Smooth muscle cell (in vitro differentiated cells): ENCODE measurements at regions not wholly inside any gene's neighbourhood (a gene's known extent, or its start where the extent isn't known, plus 50 kb on each side); places are given as distances from the start of the nearest gene placed in this dataset.

Experiments used
- DNase-seq: peaks from one replicate; lab custom pipeline; 2025; ENCODE audit not compliant: unreplicated experiment; lab: John Stamatoyannopoulos, UW
- H2AFZ ChIP-seq: fragments of 200-600 bp; sonication (generic); 2 replicates; pipeline ENCODE4 v1.6.0; 2016; ENCODE audit warnings: antibody characterized with exemption, low read depth, mild to moderate bottlenecking
- H3F3A ChIP-seq: fragments of 200-600 bp; sonication (generic); 2 replicates; pipeline ENCODE4 v1.6.0; 2017; ENCODE audit warnings: antibody characterized with exemption, low read depth
- H3K27ac ChIP-seq: fragments of 200-600 bp; sonication (generic); 2 replicates; pipeline ENCODE4 v1.5.1; 2016; ENCODE audit warnings: low read depth, mild to moderate bottlenecking
- H3K27me3 ChIP-seq: fragments of 200-600 bp; sonication (generic); 2 replicates; pipeline ENCODE4 v1.6.1; 2016; ENCODE audit warnings: low read depth, mild to moderate bottlenecking
- H3K36me3 ChIP-seq: fragments of 200-600 bp; sonication (generic); 2 replicates; pipeline ENCODE4 v1.5.1; 2016; ENCODE audit warnings: low read depth
- H3K4me1 ChIP-seq: fragments of 200-600 bp; sonication (generic); 2 replicates; pipeline ENCODE4 v1.5.1; 2016; ENCODE audit warnings: low read depth
- H3K4me2 ChIP-seq: fragments of 200-600 bp; sonication (generic); 2 replicates; pipeline ENCODE4 v1.6.0; 2016; ENCODE audit warnings: mild to moderate bottlenecking
- H3K4me3 ChIP-seq: fragments of 200-600 bp; sonication (generic); 2 replicates; pipeline ENCODE4 v1.5.1; 2016; ENCODE audit warnings: mild to moderate bottlenecking
- H3K79me2 ChIP-seq: fragments of 200-600 bp; sonication (generic); 2 replicates; pipeline ENCODE4 v1.6.0; 2016; ENCODE audit warnings: low read depth, mild to moderate bottlenecking
- H3K9ac ChIP-seq: fragments of 200-600 bp; sonication (generic); 2 replicates; pipeline ENCODE4 v1.6.0; 2016; ENCODE audit warnings: low read depth
- H3K9me3 ChIP-seq: fragments of 200-600 bp; sonication (generic); replicated peaks from 2 replicates; pipeline ENCODE4 v1.5.1; 2016; ENCODE audit warnings: low read depth
- H4K20me1 ChIP-seq: fragments of 200-600 bp; sonication (generic); 2 replicates; pipeline ENCODE4 v1.6.0; 2016; ENCODE audit warnings: low read depth
- WGBS: methylation state at CpG from one replicate; pipeline ENCODE4 v1.1.7; 2016; ENCODE audit warnings: low lambda C conversion rate; 5-methylcytosine and 5-hydroxymethylcytosine counted together
- TF ChIP-seq, protein P1 (sequence below): fragments of 200-600 bp; sonication (generic); IDR thresholded peaks from 2 replicates; pipeline ENCODE4 v1.5.1; 2017; ENCODE audit warnings: borderline replicate concordance, mild to moderate bottlenecking, antibody characterized with exemption; ENCODE audit not compliant: insufficient read depth, poor library complexity, severe bottlenecking

DNA sequence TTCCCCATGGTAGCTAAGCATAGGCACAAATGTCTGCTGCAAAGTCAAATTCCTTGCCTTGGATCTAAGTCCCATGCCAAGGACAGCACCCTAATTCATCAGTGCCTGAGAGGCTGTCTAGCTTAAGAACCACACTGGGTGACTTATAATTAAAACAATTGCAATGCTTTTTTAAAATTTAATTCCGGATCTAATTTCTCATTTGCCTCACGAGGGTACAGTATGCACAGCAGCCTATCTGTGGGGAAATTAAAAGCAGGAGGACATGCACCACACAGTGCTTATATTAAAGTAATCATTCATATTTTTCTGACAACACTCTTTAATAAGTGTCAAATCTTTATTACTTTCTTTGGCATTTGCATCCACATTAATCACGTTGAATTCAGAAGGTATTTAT lies 378.8 kb downstream of the GPAM start:
- H3K4me2 ChIP-seq = no peak overlapping the region
- no peak overlapping the region for H3K4me3 ChIP-seq
- no peak for DNase-seq
- no peaks in the 10 kb centered on the region for H3K4me1 ChIP-seq
- H4K20me1 ChIP-seq = no peaks in the 10 kb centered on the region
- no peaks in the 10 kb centered on the region for H3F3A ChIP-seq
- H3K79me2 ChIP-seq = no peaks in the 10 kb centered on the region
- WGBS = 81% methylated on average over 3 of the region's 3 CpGs
- no peaks in the 10 kb centered on the region for H3K9me3 ChIP-seq
- H3K27ac ChIP-seq = no peak overlapping the region
- no peaks in the 10 kb centered on the region for H3K36me3 ChIP-seq
- no peak overlapping the region for H3K9ac ChIP-seq
- TF ChIP-seq, protein P1, sequence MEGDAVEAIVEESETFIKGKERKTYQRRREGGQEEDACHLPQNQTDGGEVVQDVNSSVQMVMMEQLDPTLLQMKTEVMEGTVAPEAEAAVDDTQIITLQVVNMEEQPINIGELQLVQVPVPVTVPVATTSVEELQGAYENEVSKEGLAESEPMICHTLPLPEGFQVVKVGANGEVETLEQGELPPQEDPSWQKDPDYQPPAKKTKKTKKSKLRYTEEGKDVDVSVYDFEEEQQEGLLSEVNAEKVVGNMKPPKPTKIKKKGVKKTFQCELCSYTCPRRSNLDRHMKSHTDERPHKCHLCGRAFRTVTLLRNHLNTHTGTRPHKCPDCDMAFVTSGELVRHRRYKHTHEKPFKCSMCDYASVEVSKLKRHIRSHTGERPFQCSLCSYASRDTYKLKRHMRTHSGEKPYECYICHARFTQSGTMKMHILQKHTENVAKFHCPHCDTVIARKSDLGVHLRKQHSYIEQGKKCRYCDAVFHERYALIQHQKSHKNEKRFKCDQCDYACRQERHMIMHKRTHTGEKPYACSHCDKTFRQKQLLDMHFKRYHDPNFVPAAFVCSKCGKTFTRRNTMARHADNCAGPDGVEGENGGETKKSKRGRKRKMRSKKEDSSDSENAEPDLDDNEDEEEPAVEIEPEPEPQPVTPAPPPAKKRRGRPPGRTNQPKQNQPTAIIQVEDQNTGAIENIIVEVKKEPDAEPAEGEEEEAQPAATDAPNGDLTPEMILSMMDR = no peak
- no peak overlapping the region for H2AFZ ChIP-seq
- H3K27me3 ChIP-seq = no peaks in the 10 kb centered on the region

DNA sequence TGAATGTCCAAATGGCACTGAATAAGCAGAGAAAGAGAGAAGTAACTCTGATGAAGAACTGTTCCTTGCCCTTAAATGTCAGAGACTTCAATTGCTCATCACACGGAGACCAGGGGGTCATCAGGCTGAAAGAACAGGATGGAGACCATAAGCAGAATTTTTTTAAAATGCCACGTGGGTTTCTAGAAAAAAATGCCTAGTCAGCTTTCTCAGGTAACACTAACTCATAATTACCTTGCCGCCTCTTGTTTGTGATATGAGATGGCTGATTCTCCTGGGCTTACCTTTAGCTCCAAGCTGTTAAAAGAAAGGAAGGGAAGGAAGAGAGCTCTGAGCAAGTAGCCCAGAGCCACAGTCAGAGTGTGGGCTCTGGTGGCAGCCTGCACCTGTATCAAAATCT lies 372.0 kb downstream of the GPAM start:
- Histone ChIP-seq H3F3A (no peaks in the 10 kb centered on the region), H3K4me1 (no peaks in the 10 kb centered on the region), H3K9ac (no peak overlapping the region), H3K79me2 (no peaks in the 10 kb centered on the region), H3K4me2 (no peak overlapping the region), H3K4me3 (no peak overlapping the region), H3K27me3 (no peaks in the 10 kb centered on the region), H4K20me1 (no peaks in the 10 kb centered on the region), H3K9me3 (no peaks in the 10 kb centered on the region), H3K27ac (no peak overlapping the region), H3K36me3 (no peaks in the 10 kb centered on the region), H2AFZ (no peak overlapping the region)
- no peak for DNase-seq
- 88% methylated on average over 3 of the region's 3 CpGs for WGBS
- TF ChIP-seq, protein P1 = no peak

DNA sequence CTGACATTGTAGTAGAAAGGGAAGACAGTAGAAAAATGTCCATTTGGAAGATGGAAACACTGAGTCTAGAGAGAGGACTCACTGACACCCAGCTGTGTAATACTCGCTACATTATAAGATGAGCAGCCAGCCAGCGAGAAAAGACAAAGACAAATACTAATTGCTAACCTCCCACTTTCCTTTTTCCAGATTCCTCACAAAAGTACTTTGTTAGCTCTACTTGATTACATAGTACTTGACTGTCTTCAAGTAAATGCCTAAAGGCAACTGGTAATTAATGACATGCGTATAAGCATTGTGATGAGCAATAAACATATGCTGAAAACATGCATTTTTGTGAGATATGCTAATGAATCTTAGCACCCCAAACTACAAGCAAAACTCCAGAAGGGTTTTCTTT lies 363.1 kb downstream of the GPAM start:
- TF ChIP-seq, protein P1 = no peak
- no peak overlapping the region for H3K4me3 ChIP-seq
- H3K9me3 ChIP-seq = no peaks in the 10 kb centered on the region
- H3K9ac ChIP-seq = no peak overlapping the region
- no peaks in the 10 kb centered on the region for H3K79me2 ChIP-seq
- no peak overlapping the region for H3K27ac ChIP-seq
- no peaks in the 10 kb centered on the region for H3F3A ChIP-seq
- no peak for DNase-seq
- H3K36me3 ChIP-seq = no peaks in the 10 kb centered on the region
- WGBS = 94% methylated on average over 3 of the region's 3 CpGs
- H3K4me2 ChIP-seq = no peak overlapping the region
- H3K27me3 ChIP-seq = no peaks in the 10 kb centered on the region
- H2AFZ ChIP-seq = no peak overlapping the region
- H3K4me1 ChIP-seq = no peaks in the 10 kb centered on the region
- no peaks in the 10 kb centered on the region for H4K20me1 ChIP-seq

DNA sequence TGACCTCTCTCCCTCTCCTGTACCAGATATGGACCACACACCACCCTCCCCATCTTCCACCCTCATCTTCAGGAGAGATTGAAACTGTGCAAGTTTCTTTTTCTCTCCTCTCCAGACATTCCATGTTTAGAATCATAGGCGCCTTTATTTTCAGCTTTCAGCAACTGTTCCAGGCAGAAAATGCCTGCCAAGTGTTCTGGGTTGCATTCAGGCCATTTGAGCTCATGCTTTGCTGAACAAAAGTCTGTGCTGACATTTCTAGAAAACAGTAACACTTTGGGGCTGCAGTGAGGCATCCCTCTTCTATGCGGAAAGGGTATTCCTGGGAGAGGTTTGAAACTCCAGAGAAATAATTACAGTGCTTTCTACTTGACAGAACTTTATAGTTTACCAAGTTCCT lies 361.7 kb downstream of the GPAM start:
- Histone ChIP-seq H3K27me3 (no peaks in the 10 kb centered on the region), H3K36me3 (no peaks in the 10 kb centered on the region), H2AFZ (no peak overlapping the region), H4K20me1 (no peaks in the 10 kb centered on the region), H3K9ac (no peak overlapping the region), H3K4me3 (no peak overlapping the region), H3K79me2 (no peaks in the 10 kb centered on the region), H3K4me1 (no peaks in the 10 kb centered on the region), H3F3A (no peaks in the 10 kb centered on the region), H3K27ac (no peak overlapping the region), H3K4me2 (no peak overlapping the region), H3K9me3 (no peaks in the 10 kb centered on the region)
- 90% methylated on average over 2 of the region's 2 CpGs for WGBS
- TF ChIP-seq, protein P1 = no peak
- DNase-seq = no peak
